Hepatocyte (in vitro differentiated cells): ENCODE measurements at regions not wholly inside any gene's neighbourhood (a gene's known extent, or its start where the extent isn't known, plus 50 kb on each side); places are given as distances from the start of the nearest gene placed in this dataset.

ENCODE experiments used
- DNase-seq: peaks from one replicate; pipeline ENCODE4 v3.0.0-alpha.2; 2016; ENCODE audit warnings: low spot score
- H2AFZ ChIP-seq: fragments of 200-600 bp; sonication (generic); 2 replicates; pipeline ENCODE4 v1.6.0; 2016; ENCODE audit warnings: antibody characterized with exemption, mild to moderate bottlenecking
- H3K27ac ChIP-seq: fragments of 200-600 bp; sonication (generic); 2 replicates; pipeline ENCODE4 v1.5.1; 2016; ENCODE audit warnings: mild to moderate bottlenecking
- H3K27me3 ChIP-seq: fragments of 200-600 bp; sonication (generic); 2 replicates; pipeline ENCODE4 v1.6.1; 2016
- H3K36me3 ChIP-seq: fragments of 200-600 bp; sonication (generic); replicated peaks from 2 replicates; pipeline ENCODE4 v1.5.1; 2016; ENCODE audit warnings: low read depth; ENCODE audit not compliant: insufficient read depth
- H3K4me1 ChIP-seq: fragments of 200-600 bp; sonication (generic); 2 replicates; pipeline ENCODE4 v1.5.1; 2016; ENCODE audit warnings: mild to moderate bottlenecking, moderate library complexity; ENCODE audit not compliant: insufficient read depth
- H3K4me2 ChIP-seq: fragments of 200-600 bp; sonication (generic); 2 replicates; pipeline ENCODE4 v1.6.0; 2016
- H3K4me3 ChIP-seq: fragments of 200-600 bp; sonication (generic); 2 replicates; pipeline ENCODE4 v1.5.1; 2016; ENCODE audit warnings: mild to moderate bottlenecking
- H3K79me2 ChIP-seq: fragments of 200-600 bp; sonication (generic); 2 replicates; pipeline ENCODE4 v1.6.0; 2017; ENCODE audit warnings: mild to moderate bottlenecking
- H3K9me2 ChIP-seq: fragments of 200-600 bp; sonication (generic); replicated peaks from 2 replicates; pipeline ENCODE4 v1.6.0; 2017; ENCODE audit warnings: mild to moderate bottlenecking; ENCODE audit not compliant: insufficient read depth
- H3K9me3 ChIP-seq: fragments of 200-600 bp; sonication (generic); 2 replicates; pipeline ENCODE4 v1.5.1; 2016; ENCODE audit warnings: low read depth, mild to moderate bottlenecking
- H4K20me1 ChIP-seq: fragments of 200-600 bp; sonication (generic); 2 replicates; pipeline ENCODE4 v1.6.0; 2016; ENCODE audit warnings: mild to moderate bottlenecking; ENCODE audit not compliant: insufficient read depth, poor library complexity, severe bottlenecking
- EZH2 ChIP-seq: fragments of 200-600 bp; sonication (generic); IDR thresholded peaks from 2 replicates; pipeline ENCODE4 v1.6.1; 2016; ENCODE audit warnings: antibody characterized with exemption, mild to moderate bottlenecking, borderline replicate concordance
- EZH2phosphoT487 ChIP-seq: fragments of 200-600 bp; sonication (generic); IDR thresholded peaks from one replicate; pipeline ENCODE4 v1.6.1; 2018; ENCODE audit warnings: antibody characterized with exemption, mild to moderate bottlenecking, low read depth, moderate library complexity; ENCODE audit not compliant: unreplicated experiment, severe bottlenecking
- WGBS: methylation state at CpG from one replicate; pipeline ENCODE4 v1.1.6; 2016; ENCODE audit warnings: low lambda C conversion rate; ENCODE audit errors: missing lambda C conversion rate; 5-methylcytosine and 5-hydroxymethylcytosine counted together
- TF ChIP-seq, protein P1 (sequence below): fragments of 200-600 bp; sonication (generic); IDR thresholded peaks from 2 replicates; pipeline ENCODE4 v1.5.1; 2016; ENCODE audit warnings: antibody characterized with exemption, mild to moderate bottlenecking; ENCODE audit not compliant: poor library complexity

GRCh38 chr6:4282926-4283325, 147.6 kb upstream of the ECI2 start:
- no peaks in the 10 kb centered on the region for H3K36me3 ChIP-seq
- no peaks in the 10 kb centered on the region for H3K9me2 ChIP-seq
- H3K4me1 ChIP-seq, result peaks cover 3% of the 10 kb centered on the region
- DNase-seq, result no peak
- H3K4me2 ChIP-seq, result no peak overlapping the region
- H3K27ac ChIP-seq, result no peak overlapping the region
- no peaks in the 10 kb centered on the region for H3K27me3 ChIP-seq
- H3K79me2 ChIP-seq, result no peaks in the 10 kb centered on the region
- no peaks in the 10 kb centered on the region for H3K9me3 ChIP-seq
- H2AFZ ChIP-seq, result no peak overlapping the region
- 59% methylated on average over 4 of the region's 4 CpGs for WGBS
- no peak overlapping the region for H3K4me3 ChIP-seq
- H4K20me1 ChIP-seq, result no peaks in the 10 kb centered on the region
- TF ChIP-seq, protein P1, sequence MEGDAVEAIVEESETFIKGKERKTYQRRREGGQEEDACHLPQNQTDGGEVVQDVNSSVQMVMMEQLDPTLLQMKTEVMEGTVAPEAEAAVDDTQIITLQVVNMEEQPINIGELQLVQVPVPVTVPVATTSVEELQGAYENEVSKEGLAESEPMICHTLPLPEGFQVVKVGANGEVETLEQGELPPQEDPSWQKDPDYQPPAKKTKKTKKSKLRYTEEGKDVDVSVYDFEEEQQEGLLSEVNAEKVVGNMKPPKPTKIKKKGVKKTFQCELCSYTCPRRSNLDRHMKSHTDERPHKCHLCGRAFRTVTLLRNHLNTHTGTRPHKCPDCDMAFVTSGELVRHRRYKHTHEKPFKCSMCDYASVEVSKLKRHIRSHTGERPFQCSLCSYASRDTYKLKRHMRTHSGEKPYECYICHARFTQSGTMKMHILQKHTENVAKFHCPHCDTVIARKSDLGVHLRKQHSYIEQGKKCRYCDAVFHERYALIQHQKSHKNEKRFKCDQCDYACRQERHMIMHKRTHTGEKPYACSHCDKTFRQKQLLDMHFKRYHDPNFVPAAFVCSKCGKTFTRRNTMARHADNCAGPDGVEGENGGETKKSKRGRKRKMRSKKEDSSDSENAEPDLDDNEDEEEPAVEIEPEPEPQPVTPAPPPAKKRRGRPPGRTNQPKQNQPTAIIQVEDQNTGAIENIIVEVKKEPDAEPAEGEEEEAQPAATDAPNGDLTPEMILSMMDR, result no peak
- TF ChIP-seq EZH2phosphoT487, result no peak

- TF ChIP-seq EZH2, result no peak
- TF ChIP-seq, protein P1, result peak; percentile 47
- Histone ChIP-seq H3K79me2 (no peaks in the 10 kb centered on the region), H3K27me3 (no peaks in the 10 kb centered on the region), H3K27ac (no peak overlapping the region), H3K4me3 (no peak overlapping the region), H2AFZ (no peak overlapping the region), H3K4me2 (peak overlapping the region; percentile 77), H3K36me3 (no peaks in the 10 kb centered on the region), H3K9me3 (no peaks in the 10 kb centered on the region), H3K4me1 (peaks cover 3% of the 10 kb centered on the region), H3K9me2 (no peaks in the 10 kb centered on the region), H4K20me1 (no peaks in the 10 kb centered on the region)
- 51% methylated on average over 46 of the region's 46 CpGs for WGBS
- peak; percentile 78 for DNase-seq
Observed at GRCh38 chr6:4281341-4282293, 146.2 kb upstream of the ECI2 start.

GRCh38 chr6:4280707-4281106, 145.3 kb upstream of the ECI2 start:
- no peak overlapping the region for H3K4me2 ChIP-seq
- H3K4me1 ChIP-seq, result peaks cover 3% of the 10 kb centered on the region
- no peaks in the 10 kb centered on the region for H3K9me2 ChIP-seq
- no peak overlapping the region for H2AFZ ChIP-seq
- no peaks in the 10 kb centered on the region for H3K79me2 ChIP-seq
- WGBS, result 67% methylated on average over 1 of the region's 1 CpG
- no peaks in the 10 kb centered on the region for H3K36me3 ChIP-seq
- peak; percentile 55 for DNase-seq
- TF ChIP-seq, protein P1, result no peak
- TF ChIP-seq EZH2, result no peak
- no peak for TF ChIP-seq EZH2phosphoT487
- H3K4me3 ChIP-seq, result no peak overlapping the region
- H3K27ac ChIP-seq, result no peak overlapping the region
- no peaks in the 10 kb centered on the region for H3K9me3 ChIP-seq
- H3K27me3 ChIP-seq, result no peaks in the 10 kb centered on the region
- no peaks in the 10 kb centered on the region for H4K20me1 ChIP-seq
